HG03565 (cell line): ENCODE measurements at regions not wholly inside any gene's neighbourhood (a gene's known extent, or its start where the extent isn't known, plus 50 kb on each side); places are given as distances from the start of the nearest gene placed in this dataset.
"Not testable (repeated sequence)": the region's sequence is repeated elsewhere in the genome, so short reads cannot be mapped to it uniquely, and the experiment has no call there.

ENCODE experiments used
- ATAC-seq: cut with Tn5 transposase; IDR thresholded peaks from one replicate; pipeline ENCODE4 v1.9.1; 2021; ENCODE audit warnings: mild to moderate bottlenecking, moderate library complexity; ENCODE audit not compliant: unreplicated experiment

GRCh38 chr1:67611846-67612245, 73.2 kb upstream of the GADD45A start:
- no peak for ATAC-seq

GRCh38 chr1:67612788-67613241, 72.2 kb upstream of the GADD45A start:
- ATAC-seq: no peak

- ATAC-seq: not testable (repeated sequence)
These were observed 71.5 kb upstream of the GADD45A start for GRCh38 chr1:67613479-67613878.

- no peak for ATAC-seq
These were observed 70.5 kb upstream of the GADD45A start for GRCh38 chr1:67614511-67614934.

- no peak for ATAC-seq
These were observed 69.1 kb upstream of the GADD45A start for GRCh38 chr1:67615886-67616285.

- ATAC-seq: no peak
These were observed 68.5 kb upstream of the GADD45A start for GRCh38 chr1:67616394-67616985.

GRCh38 chr1:67618285-67619018, 66.5 kb upstream of the GADD45A start:
- ATAC-seq: no peak

GRCh38 chr1:67619080-67619479, 65.9 kb upstream of the GADD45A start:
- no peak for ATAC-seq

- ATAC-seq: no peak
These were observed 61.1 kb upstream of the GADD45A start for GRCh38 chr1:67623906-67624305.

- ATAC-seq: no peak
These were observed 60.3 kb upstream of the GADD45A start for GRCh38 chr1:67624680-67625079.

- no peak for ATAC-seq
These were observed 58.7 kb upstream of the GADD45A start for GRCh38 chr1:67626090-67626860.

GRCh38 chr1:67626861-67627235, 58.2 kb upstream of the GADD45A start:
- no peak for ATAC-seq

- no peak for ATAC-seq
These were observed 57.7 kb upstream of the GADD45A start for GRCh38 chr1:67627336-67627735.

GRCh38 chr1:67627906-67628305, 57.1 kb upstream of the GADD45A start:
- ATAC-seq: no peak

GRCh38 chr1:67629370-67630075, 55.5 kb upstream of the GADD45A start:
- no peak for ATAC-seq

- ATAC-seq: no peak
These were observed 54.5 kb upstream of the GADD45A start for GRCh38 chr1:67630438-67631045.

GRCh38 chr1:67632356-67632755, 52.6 kb upstream of the GADD45A start:
- no peak for ATAC-seq

- no peak for ATAC-seq
These were observed 52.0 kb upstream of the GADD45A start for GRCh38 chr1:67632811-67633655.

- no peak for ATAC-seq
These were observed 50.5 kb upstream of the GADD45A start for GRCh38 chr1:67634396-67634935.
